C1 segment of cervical spinal cord (tissue), 14 donors: ENCODE measurements at regions not wholly inside any gene's neighbourhood (a gene's known extent, or its start where the extent isn't known, plus 50 kb on each side); places are given as distances from the start of the nearest gene placed in this dataset.
"Not testable (repeated sequence)": the region's sequence is repeated elsewhere in the genome, so short reads cannot be mapped to it uniquely, and the experiment has no call there.

ENCODE experiments used
- DNase-seq, 14 donors: peaks; one replicate each; lab custom pipeline; 2025; lab: John Stamatoyannopoulos, UW

- not testable (repeated sequence) for DNase-seq
These were observed 134.1 kb upstream of the TEKT4 start for GRCh38 chr2:94737145-94737544.

DNA sequence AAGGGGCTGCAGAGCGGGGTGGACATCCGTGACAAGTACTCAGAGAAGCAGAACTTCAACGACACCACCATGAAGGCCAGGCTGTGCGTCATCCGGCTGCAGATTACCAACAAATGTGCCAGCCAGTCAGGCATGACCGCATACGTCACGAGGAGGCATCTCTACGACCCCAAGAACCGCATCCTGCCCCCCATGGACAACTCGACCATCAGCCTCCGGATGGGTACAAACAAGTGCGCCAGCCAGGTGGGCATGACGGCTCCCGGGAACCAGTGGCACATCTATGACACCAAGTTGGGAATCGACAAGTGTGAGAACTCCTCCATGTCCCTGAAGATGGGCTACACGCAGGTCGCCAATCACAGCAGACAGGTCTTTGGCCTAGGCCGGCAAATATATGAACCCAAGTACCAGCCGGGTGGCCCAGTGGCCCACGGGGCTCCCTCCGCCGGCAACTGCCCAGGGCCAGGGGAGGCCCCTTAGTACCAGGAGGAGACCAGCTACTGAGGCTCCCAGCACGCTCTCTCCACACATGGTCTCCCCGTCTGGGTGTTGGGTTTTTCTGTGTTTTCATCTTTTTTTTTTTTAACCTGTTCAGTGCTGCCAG lies 133.4 kb upstream of the TEKT4 start:
- not testable (repeated sequence) for DNase-seq

- no peak for DNase-seq
These were observed 117.7 kb upstream of the TEKT4 start for GRCh38 chr2:94753466-94753998.

DNA sequence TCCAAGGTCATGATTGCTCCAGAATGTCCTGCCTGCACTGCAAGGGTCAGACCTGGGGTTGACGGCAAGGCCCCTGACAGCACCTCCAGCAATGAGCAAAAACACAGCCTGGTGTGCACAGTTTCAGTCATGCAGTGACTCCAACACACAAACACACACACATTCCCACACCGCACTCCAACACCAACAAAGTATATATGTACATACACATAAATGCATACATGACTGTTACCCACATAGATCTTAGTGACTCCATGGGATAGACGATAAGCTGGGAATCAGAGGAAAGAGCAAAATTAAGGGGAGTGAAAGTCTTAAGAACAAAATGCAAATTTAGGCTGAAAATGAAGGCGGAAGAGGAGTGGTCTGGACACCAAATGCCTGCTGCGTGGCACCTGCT lies 112.7 kb upstream of the TEKT4 start:
- no peak for DNase-seq

DNA sequence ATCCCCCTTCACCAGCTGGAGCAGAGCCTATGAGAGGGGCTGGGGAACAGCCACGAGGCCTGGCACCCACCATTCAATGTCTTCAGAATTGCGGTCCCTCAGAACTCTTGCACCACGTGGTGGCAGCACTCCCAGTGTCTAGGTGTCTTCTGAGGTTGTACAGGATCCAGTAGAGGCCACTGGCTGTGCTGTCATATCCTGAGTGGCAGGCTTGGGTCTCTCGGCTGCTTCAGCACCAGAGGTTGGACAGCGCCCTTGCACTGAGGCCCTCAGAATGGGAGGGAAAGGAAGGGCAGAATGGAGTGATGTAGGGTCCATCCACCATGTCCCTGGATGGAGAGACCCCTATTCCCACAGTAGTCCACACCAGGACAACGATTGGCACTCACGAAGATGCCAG lies 112.0 kb upstream of the TEKT4 start:
- DNase-seq: no peak

DNA sequence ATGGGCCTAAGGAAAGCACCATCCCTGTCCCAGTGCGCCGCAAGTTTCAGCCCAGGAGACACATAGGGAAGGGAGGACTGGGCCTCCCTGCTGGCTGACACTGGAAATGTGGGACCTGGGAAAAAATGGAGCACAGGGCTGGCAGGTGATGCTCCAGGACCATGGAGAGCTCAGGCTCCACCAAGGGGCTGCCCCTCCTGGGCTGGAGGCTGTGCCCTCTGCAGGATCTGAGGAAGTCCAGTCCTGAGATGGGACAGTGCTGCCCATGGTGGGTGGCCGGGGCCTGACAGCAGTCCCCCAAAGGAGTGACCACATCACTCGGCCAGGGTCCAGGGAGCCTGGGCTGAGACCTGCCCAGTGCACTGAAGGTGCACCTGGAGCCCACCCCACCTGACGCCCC lies 108.6 kb upstream of the TEKT4 start:
- DNase-seq: no peak

- DNase-seq: no peak
These were observed 107.9 kb upstream of the TEKT4 start for GRCh38 chr2:94763318-94763717.

DNA sequence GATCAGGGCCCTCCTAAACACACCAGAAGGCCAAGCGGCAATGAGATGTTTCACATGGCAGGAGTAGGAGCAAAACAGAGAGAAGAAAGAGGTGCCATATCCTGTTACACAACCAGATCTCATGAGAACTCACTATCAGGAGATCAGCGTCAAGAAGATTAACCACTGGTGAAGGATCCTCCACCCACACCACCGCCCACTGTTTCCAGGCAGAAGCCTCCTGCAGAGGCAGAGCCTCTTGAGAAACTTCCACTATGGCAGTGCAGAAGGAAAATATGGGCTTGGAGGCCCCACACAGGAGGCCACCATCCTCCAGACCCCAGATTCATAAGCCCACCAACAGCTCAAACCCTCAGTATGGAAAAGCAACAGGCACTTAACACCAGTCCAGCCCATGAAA lies 106.9 kb upstream of the TEKT4 start:
- not testable (repeated sequence) for DNase-seq

GRCh38 chr2:94767336-94767735 lies 103.9 kb upstream of the TEKT4 start:
- no peak for DNase-seq

DNA sequence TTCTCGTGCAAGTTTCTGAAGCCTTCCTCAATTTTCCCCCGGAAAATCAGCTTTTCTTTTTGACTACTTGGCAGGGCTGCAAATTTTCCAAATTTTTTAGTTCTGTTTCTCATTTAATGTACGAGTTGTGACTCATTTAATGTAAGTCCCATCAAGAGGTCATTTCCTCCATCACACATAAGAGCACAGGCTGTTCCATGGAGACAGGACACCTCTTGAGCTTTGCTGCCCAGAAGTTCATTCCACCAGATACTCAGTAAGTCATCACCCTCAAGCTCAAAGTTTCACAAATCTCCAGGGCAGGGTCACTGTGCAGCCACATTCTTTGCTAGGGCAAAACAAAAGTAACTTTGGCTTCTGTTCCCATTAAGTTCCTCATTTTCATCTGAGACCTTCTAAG lies 101.5 kb upstream of the TEKT4 start:
- DNase-seq: no peak

- no peak for DNase-seq
These were observed 96.4 kb upstream of the TEKT4 start for GRCh38 chr2:94774851-94775250.

DNA sequence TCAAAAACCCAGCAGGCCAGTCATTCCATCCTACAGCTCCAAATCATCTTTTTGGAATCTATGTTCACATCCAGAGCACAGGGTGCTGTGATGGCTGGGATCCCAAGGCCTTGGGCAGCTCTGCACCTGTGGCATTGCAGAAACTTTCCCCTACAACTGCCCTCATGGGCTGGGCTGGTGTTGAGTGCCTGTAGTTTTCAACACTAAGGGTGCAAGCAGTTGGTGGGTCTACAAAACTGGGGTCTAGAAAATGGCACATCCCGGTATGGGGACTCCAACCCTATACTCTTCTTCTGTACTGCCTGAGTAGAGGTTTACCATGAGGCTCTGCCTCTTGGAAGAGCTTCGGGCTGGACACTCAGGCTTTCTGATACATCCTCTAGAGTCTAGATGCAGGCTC lies 95.2 kb upstream of the TEKT4 start:
- no peak for DNase-seq

DNA sequence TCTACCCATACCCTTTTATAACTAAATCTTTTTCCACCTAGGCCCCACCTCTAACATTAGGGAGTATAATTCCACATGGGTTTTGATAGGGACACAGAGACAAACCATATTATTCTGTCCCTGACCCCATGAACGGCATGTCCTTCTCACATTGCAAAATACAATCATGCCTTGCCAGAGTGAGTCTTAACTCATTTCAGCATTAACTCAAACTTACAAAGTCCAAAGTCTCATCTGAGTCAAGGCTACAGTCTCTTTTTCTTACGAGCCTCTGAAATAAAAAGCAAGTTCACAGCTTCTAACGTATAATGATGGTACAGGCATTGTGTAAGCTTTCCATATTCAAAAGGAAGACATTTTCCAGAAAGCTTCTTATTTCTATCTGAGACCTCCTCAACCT lies 86.1 kb upstream of the TEKT4 start:
- DNase-seq: not testable (repeated sequence)

- DNase-seq: not testable (repeated sequence)
These were observed 84.8 kb upstream of the TEKT4 start for GRCh38 chr2:94786424-94786823.

DNA sequence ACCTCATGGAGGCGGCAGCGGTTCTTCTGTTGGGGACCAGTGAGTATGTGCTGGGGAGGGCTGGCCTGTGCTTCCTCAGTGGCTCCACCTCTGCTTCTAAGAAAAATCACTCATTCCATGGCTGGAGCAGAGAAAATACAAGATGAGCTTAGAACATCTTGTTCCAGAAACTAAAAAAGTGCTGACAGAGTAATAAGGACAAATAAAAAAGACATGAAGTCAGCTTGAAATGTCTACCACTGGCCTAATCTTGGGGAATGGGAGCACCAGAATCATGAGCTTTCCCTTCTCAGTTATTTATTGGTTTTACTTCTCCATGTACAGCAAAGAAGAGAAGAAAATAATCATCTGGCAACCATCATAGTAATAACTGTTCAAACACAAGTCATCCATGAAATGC lies 81.1 kb upstream of the TEKT4 start:
- DNase-seq: not testable (repeated sequence)

DNA sequence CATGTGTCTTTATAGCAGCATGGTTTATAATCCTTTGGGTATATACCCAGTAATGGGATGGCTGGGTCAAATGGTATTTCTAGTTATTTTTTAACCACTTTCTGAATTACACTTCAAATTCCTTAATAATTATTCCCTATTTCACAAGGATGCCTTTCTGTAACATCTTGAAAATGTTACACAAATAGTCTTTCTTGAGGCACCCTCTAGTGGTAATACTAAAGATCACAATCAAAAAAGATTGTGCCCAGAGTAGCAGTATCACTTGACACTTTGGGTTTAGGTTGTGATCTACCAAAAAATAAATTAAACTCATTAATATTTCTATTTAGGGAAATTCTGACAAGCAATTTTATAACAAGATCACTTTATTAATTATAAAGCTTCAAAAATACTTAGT lies 74.0 kb upstream of the TEKT4 start:
- DNase-seq: not testable (repeated sequence)
